NB4 (cell line): ENCODE measurements at regions not wholly inside any gene's neighbourhood (a gene's known extent, or its start where the extent isn't known, plus 50 kb on each side); places are given as distances from the start of the nearest gene placed in this dataset.

Source experiments
- DNase-seq: peaks from one replicate; pipeline ENCODE4 v3.0.0; 2010; ENCODE audit warnings: low read depth
- H3K4me3 ChIP-seq: one replicate; pipeline ENCODE4 v1.5.1; 2011; ENCODE audit warnings: mild to moderate bottlenecking, low read depth, low read length, moderate library complexity
- CTCF ChIP-seq: IDR thresholded peaks from one replicate; pipeline ENCODE4 v1.5.1; 2012; ENCODE audit warnings: low read depth, low read length
- MAX ChIP-seq: IDR thresholded peaks from 2 replicates; pipeline ENCODE4 v1.6.1; 2011; ENCODE audit warnings: low read depth, low read length
- MYC ChIP-seq: IDR thresholded peaks from 2 replicates; pipeline ENCODE4 v1.6.1; 2011; ENCODE audit warnings: low read depth, low read length
- POLR2A ChIP-seq: IDR thresholded peaks from 2 replicates; pipeline ENCODE4 v1.6.1; 2011; ENCODE audit warnings: mild to moderate bottlenecking; ENCODE audit not compliant: insufficient read length; ENCODE audit errors: extremely low read depth

GRCh38 chr9:111192650-111193049 lies 137.4 kb downstream of the OR2K2 start:
- DNase-seq: no peak
- H3K4me3 ChIP-seq: no peak overlapping the region
- no peak for TF ChIP-seq CTCF
- no peak for TF ChIP-seq MAX
- no peak for TF ChIP-seq POLR2A
- no peak for TF ChIP-seq MYC

GRCh38 chr9:111190347-111190746 lies 139.7 kb downstream of the OR2K2 start:
- TF ChIP-seq POLR2A (no peak), CTCF (no peak), MYC (no peak), MAX (no peak)
- no peak overlapping the region for H3K4me3 ChIP-seq
- no peak for DNase-seq

GRCh38 chr9:111187376-111187775 lies 142.6 kb downstream of the OR2K2 start:
- no peak for DNase-seq
- TF ChIP-seq POLR2A (no peak), MAX (no peak), MYC (no peak), CTCF (no peak)
- no peak overlapping the region for H3K4me3 ChIP-seq

GRCh38 chr9:111186021-111186530 lies 143.9 kb downstream of the OR2K2 start:
- H3K4me3 ChIP-seq: no peak overlapping the region
- DNase-seq: no peak
- no peak for TF ChIP-seq MYC
- TF ChIP-seq CTCF: no peak
- no peak for TF ChIP-seq MAX
- TF ChIP-seq POLR2A: no peak

GRCh38 chr9:111180811-111181210 lies 142.5 kb upstream of the LPAR1 start:
- no peak overlapping the region for H3K4me3 ChIP-seq
- no peak for DNase-seq
- TF ChIP-seq MYC (no peak), POLR2A (no peak), MAX (no peak), CTCF (no peak)

- peak; percentile 11 for DNase-seq
- H3K4me3 ChIP-seq: no peak overlapping the region
- TF ChIP-seq CTCF (no peak), MYC (no peak), POLR2A (no peak), MAX (no peak)
These were observed 141.3 kb upstream of the LPAR1 start for GRCh38 chr9:111179577-111179976.
